ENCODE measurements at regions not wholly inside any gene's neighbourhood (a gene's known extent, or its start where the extent isn't known, plus 50 kb on each side); places are given as distances from the start of the nearest gene placed in this dataset.

GRCh38 chr7:156251861-156252260 lies 388.7 kb upstream of the RNF32 start:
- no peak for TF ChIP-seq CTCF (conservative IDR thresholded peaks at IDR 0.05)
- no peak for TF ChIP-seq ZFX (IDR thresholded peaks at IDR 0.05)

Data from C4-2B (cell line).